GM18511 (cell line): ENCODE measurements at regions not wholly inside any gene's neighbourhood (a gene's known extent, or its start where the extent isn't known, plus 50 kb on each side); places are given as distances from the start of the nearest gene placed in this dataset.
"Not testable (repeated sequence)": the region's sequence is repeated elsewhere in the genome, so short reads cannot be mapped to it uniquely, and the experiment has no call there.

Experiments
- ATAC-seq: cut with Tn5 transposase; IDR thresholded peaks from one replicate; pipeline ENCODE4 v1.9.1; 2021; ENCODE audit warnings: mild to moderate bottlenecking, moderate library complexity; ENCODE audit not compliant: unreplicated experiment

DNA sequence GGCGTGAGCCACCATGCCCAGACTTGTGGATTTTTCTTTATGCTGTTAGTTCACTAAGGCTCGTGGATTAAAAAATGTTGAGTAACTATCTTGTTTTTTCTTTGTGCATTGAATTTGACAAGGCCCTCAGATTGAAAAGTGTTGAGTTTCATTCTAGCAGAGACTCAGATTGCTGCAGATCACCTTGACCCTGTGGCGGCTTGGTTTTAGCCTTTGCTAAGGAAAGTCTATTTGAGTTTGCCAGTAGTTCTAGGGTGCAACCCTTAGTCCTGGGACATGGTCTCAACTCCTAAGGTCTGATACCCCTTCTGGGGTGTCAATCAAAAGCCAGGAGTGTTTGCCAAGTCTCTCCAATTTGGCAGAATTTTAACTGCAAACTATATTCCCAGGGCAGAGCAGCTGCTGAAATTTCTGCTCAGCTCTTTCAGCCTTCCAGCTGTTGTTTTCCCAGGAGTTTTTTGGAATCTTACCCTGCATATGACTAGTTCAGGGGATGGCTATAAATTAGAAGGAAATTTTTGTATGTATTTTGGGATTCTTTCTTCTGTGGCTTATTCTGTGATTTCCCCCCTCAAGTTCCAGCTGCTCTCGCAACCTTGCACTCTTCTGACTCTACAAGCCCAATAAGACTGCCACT is 84.3 kb upstream of the HAND1 start:
- no peak for ATAC-seq

DNA sequence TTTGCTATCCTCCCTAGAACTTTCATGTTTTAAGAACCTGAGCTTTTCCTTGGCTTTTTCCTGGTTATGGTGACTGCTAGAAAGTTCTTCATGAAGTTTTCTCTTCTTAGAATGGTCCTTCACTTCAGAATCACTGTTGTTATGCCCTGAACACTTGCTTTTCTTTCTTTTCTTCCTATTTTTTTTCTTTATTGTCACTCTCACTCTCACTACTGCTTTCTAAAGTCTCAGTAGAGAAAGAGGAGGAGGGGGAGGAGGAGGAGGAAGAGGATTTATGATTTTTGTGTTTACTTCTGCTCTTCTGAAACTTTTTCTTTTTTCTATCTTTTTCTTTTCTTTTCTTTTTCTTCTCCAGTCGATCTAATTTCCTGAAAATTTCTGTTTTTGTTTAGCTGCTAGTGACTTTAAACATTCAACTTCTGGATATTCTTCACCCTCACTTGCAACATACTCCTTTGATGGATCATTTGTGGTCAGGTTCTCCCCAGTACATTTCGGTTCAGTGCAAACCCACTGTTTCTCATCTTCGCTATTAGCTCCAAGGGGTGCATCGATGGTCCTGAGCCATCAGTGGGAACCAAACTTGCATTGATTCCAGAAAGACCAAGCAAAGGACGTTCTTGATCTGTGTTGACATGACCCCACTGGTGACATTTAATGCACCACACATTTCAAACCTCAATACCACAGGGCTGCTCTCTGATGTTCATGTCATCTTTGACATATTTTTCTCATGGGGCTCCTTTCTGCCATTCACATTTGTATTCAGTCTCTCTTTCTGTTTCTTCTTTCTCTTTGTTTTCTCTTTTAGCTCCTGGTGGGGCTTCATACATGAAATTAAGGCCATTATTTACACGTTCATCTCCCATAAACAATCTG is 81.6 kb upstream of the HAND1 start:
- ATAC-seq, result no peak

DNA sequence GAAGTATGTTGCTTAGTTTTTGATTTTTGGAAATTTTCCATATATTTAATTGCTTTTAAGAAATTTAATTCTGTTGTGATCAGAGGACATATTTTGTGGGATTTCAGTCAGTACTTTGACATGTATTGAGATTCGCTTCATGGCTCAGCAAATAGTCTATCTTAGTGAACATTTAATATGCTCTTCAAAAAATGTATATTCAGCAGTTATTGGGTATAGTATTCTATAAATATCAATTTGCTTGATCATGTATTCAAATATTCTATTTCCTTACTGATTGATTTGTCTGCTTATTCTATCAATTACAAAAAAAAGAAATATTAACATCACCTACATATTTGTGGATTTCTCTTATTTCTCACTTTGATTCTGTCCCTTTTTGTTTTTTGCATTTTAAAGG is 79.5 kb upstream of the HAND1 start:
- no peak for ATAC-seq

DNA sequence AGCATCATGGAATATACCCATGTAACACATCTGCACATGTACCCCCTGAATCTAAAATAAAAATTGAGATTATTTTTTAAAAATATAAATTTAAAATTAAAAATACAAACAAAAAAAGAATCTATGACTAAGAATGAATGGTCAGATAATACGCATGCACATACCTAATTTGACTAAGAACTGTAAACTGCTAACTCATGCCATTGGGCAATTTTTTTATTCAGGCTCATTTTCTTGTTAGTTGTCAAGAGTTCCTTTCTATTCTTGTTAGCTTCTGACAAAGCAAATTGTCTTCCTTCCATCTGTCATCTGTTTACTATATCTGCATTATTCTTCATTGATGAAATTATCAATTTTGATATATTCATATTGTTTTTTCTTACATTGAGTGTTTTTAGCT is 69.5 kb upstream of the HAND1 start:
- no peak for ATAC-seq

GRCh38 chr5:154546719-154547118 is 68.7 kb upstream of the HAND1 start:
- ATAC-seq, result no peak

- ATAC-seq, result no peak
These were observed 66.6 kb upstream of the HAND1 start for GRCh38 chr5:154544646-154545045.

DNA sequence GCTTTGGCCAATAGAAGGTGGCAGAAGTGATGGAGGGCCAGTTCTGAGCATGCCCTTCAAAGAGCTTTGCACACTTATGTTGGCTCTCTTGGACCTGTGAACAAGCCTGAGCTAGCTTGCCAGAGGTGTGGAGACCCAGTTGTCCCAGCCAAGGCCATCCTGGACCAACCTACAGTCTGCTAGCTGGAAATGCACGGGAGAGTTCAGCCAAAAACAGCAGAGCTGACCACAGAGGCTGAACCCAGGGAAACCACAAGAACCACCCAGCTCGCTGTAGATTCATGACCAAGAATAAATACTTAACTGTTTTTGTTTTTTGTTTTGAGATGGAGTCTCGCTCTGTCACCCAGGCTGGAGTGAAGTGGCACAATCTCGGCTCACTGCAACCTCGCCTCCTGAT is 65.4 kb upstream of the HAND1 start:
- ATAC-seq, result no peak

- no peak for ATAC-seq
These were observed 64.6 kb upstream of the HAND1 start for GRCh38 chr5:154542581-154542980.

DNA sequence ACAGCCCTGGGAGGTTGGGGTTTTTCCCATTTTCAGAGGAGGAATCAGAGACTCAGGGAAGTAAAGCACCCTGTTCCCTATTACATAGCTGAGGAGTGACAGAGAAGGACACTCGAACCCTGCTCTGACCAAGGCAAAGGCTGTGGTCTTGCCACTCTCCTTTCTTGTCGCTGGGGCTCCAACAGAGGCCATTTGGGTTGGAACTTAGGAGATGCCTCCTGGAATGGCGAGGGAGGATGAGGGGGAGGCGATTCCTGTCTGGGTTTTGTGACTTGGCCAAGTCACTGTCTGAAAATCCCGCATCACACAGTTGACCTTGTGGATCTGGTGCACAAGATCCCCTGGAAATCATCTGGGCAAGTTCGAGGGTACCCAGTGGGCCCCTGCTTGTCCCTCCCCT is 64.0 kb upstream of the HAND1 start:
- no peak for ATAC-seq

- no peak for ATAC-seq
These were observed 63.5 kb upstream of the HAND1 start for GRCh38 chr5:154541553-154541952.

GRCh38 chr5:154540600-154540999 is 62.6 kb upstream of the HAND1 start:
- no peak for ATAC-seq

DNA sequence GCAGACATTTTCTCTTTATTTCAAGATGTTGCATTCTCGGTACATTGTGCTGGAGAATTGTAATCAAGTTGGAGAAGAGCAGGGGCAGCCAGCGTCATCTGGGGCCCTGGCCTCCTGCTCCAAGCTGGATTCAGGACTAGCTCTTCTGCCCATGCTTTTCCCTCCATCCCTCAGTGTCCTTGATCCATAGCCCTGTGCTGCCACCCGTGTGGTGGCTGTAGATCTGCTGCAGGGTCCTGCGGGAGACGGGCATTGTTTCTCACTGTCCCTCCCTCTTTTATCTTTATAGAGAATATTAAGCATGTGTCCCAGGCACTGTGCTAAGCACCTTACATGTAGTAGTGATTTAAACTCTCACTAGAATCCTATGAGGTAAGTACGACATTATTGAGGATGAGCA is 60.5 kb upstream of the HAND1 start:
- ATAC-seq, result no peak

- not testable (repeated sequence) for ATAC-seq
These were observed 58.4 kb upstream of the HAND1 start for GRCh38 chr5:154536439-154536838.

- no peak for ATAC-seq
These were observed 57.5 kb upstream of the HAND1 start for GRCh38 chr5:154535535-154535934.

DNA sequence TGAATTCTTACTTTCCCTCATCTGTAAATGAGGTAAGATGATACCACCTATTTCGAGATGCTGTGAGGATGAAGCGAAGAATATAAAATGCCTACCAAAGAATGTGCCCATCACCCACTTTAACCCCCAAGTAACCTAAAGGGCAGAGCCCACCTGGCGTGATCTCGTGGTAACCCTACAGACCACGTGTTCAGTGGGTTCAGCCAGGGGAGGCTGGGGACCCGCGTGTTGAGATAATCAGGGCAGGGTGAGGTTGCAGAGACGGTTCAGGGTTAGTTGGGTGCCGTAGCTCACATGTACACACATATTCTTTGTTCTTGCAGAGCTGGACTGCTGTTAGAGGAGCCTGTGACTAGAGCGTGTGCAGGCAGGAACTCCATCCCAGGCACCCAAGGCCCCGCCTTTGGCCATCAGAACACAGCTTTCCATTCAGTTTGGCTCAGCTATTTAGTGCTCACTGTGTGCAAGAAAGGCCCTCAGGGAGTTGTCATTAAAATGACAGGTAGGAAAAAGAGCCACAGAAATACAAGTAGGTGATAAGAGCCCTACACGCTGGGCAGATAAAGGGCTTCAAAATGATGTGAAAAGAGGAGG is 56.5 kb upstream of the HAND1 start:
- no peak for ATAC-seq

DNA sequence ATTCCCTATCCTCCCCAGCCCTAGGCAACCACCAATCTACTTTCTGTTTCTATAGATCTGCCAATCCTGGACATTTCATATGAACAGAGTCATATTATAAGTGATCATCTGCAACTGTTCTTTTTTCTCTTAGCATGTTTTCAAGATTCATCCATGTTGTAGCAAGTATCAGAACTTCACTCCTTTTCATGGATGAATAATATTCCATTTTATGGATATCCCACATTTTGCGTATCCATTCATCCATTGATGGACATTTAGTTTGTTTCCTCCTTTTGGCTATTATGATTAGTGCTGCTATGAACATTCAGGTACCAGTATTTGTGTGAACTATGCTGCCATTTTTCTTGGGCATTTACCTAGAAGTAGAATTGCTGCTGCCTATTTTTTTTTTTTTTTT is 51.3 kb upstream of the HAND1 start:
- no peak for ATAC-seq

- ATAC-seq, result no peak
These were observed 50.1 kb upstream of the HAND1 start for GRCh38 chr5:154528005-154528594.
